ENCODE measurements at regions not wholly inside any gene's neighbourhood (a gene's known extent, or its start where the extent isn't known, plus 50 kb on each side); places are given as distances from the start of the nearest gene placed in this dataset.

DNA sequence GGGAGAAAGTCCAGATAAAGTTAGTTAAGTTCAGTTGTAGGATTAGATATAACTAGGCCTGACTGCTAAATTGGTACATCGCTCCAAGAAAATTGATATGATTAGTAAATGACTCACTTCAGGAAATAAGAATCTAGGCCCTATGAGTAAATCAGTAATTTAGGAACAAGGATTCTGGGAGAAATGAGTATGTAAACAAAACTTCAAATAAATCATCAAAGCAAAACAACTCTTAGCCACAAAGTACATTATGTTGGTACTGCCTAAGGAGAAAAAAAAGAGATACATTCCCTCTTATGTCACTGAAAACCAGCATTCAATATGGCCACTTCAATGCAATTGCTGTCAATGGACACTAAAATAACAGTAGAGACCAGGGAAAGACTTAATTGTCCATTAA lies 529.1 kb downstream of the ZNF804A start:
- DNase-seq (ENCODE audit: low read depth) = no peak
- in situ Hi-C loops (cut with HindIII; ENCODE audit: low sequenced_read_pairs) = no loop called here
- H3K4me3 ChIP-seq (ENCODE audit: low read depth, low read length) = no peak overlapping the region
- TF ChIP-seq, protein P1, sequence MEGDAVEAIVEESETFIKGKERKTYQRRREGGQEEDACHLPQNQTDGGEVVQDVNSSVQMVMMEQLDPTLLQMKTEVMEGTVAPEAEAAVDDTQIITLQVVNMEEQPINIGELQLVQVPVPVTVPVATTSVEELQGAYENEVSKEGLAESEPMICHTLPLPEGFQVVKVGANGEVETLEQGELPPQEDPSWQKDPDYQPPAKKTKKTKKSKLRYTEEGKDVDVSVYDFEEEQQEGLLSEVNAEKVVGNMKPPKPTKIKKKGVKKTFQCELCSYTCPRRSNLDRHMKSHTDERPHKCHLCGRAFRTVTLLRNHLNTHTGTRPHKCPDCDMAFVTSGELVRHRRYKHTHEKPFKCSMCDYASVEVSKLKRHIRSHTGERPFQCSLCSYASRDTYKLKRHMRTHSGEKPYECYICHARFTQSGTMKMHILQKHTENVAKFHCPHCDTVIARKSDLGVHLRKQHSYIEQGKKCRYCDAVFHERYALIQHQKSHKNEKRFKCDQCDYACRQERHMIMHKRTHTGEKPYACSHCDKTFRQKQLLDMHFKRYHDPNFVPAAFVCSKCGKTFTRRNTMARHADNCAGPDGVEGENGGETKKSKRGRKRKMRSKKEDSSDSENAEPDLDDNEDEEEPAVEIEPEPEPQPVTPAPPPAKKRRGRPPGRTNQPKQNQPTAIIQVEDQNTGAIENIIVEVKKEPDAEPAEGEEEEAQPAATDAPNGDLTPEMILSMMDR (IDR thresholded peaks at IDR 0.05; ENCODE audit: low read depth, low read length, missing control alignments) = no peak

- no peak for DNase-seq (ENCODE audit: low read depth)
- TF ChIP-seq, protein P1 (IDR thresholded peaks at IDR 0.05; ENCODE audit: low read depth, low read length, missing control alignments) = no peak
- no peak overlapping the region for H3K4me3 ChIP-seq (ENCODE audit: low read depth, low read length)
- in situ Hi-C loops (cut with HindIII; ENCODE audit: low sequenced_read_pairs) = no loop called here
Measured at GRCh38 chr2:185128346-185128745, 530.0 kb downstream of the ZNF804A start.

DNA sequence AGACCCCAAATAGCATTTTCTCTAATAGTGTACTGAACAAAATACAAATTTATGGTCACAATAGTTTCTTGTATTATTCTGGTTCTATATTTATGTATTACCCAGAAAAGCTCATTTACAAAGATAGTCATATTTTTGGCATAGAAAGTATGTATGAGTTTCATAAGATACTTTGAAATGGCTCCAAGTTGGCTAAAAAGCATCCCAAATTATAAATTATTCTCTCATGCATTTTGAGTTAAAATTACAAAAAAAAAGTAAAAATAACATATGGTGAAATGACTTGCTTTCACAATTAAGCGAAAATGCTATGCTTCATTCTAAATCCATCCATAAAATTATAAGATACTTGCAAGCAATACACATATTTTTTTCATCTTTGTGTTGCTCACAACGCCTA lies 530.7 kb downstream of the ZNF804A start:
- TF ChIP-seq, protein P1 (IDR thresholded peaks at IDR 0.05; ENCODE audit: low read depth, low read length, missing control alignments) = no peak
- H3K4me3 ChIP-seq (ENCODE audit: low read depth, low read length) = no peak overlapping the region
- no peak for DNase-seq (ENCODE audit: low read depth)
- in situ Hi-C loops (cut with HindIII; ENCODE audit: low sequenced_read_pairs) = no loop called here

DNA sequence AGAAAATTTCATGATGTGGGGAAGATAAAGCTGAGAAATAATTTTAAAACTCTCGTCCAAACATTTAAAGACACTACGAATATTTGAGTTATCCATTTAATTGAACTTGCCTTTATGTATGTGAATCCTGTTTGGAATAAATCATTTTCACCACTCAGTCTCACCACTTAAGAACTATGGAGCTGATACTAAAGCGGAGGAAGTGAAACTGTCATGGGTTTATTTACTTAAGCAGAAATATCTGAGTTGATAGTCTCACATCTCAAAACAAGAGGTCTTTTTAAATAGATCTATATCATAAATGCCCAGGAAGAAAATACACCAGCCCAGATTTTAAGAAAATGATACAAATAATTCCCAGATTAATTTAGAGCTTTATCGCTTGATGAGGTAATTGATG lies 532.4 kb downstream of the ZNF804A start:
- in situ Hi-C loops (cut with HindIII; ENCODE audit: low sequenced_read_pairs) = no loop called here
- DNase-seq (ENCODE audit: low read depth) = no peak
- TF ChIP-seq, protein P1 (IDR thresholded peaks at IDR 0.05; ENCODE audit: low read depth, low read length, missing control alignments) = no peak
- no peak overlapping the region for H3K4me3 ChIP-seq (ENCODE audit: low read depth, low read length)

- in situ Hi-C loops (cut with HindIII; ENCODE audit: low sequenced_read_pairs) = no loop called here
- TF ChIP-seq, protein P1 (IDR thresholded peaks at IDR 0.05; ENCODE audit: low read depth, low read length, missing control alignments) = no peak
- no peak for DNase-seq (ENCODE audit: low read depth)
- no peak overlapping the region for H3K4me3 ChIP-seq (ENCODE audit: low read depth, low read length)
Measured at GRCh38 chr2:185132501-185133041, 534.2 kb downstream of the ZNF804A start.

DNA sequence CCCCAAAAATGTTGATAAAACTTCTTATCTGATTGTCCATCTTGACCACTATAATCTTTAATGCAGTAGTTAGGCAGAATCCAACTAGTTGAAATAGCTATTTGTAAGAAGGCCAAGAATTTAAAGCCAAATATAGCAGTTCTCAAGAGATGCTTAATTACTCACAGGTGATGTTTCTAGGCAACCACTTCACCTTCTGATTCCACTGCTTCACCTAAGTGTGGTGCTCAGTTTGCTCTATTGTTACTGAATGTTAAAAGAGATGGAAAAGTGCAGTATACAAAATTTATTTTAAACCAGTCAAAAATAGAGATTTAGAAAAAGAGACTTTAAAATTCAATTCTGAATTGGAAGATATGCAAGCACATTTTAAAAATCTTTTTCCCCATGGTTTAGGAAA lies 539.4 kb downstream of the ZNF804A start:
- in situ Hi-C loops (cut with HindIII; ENCODE audit: low sequenced_read_pairs) = no loop called here
- H3K4me3 ChIP-seq (ENCODE audit: low read depth, low read length) = no peak overlapping the region
- DNase-seq (ENCODE audit: low read depth) = no peak
- TF ChIP-seq, protein P1 (IDR thresholded peaks at IDR 0.05; ENCODE audit: low read depth, low read length, missing control alignments) = no peak

GRCh38 chr2:185142677-185143076 lies 544.3 kb downstream of the ZNF804A start:
- H3K4me3 ChIP-seq (ENCODE audit: low read depth, low read length) = no peak overlapping the region
- no peak for DNase-seq (ENCODE audit: low read depth)

More at GRCh38 chr2:185142677-185143076, 544.3 kb downstream of the ZNF804A start:
- TF ChIP-seq, protein P1 (IDR thresholded peaks at IDR 0.05; ENCODE audit: low read depth, low read length, missing control alignments) = no peak
- in situ Hi-C loops (cut with HindIII; ENCODE audit: low sequenced_read_pairs) = no loop called here

Data from astrocyte of the cerebellum (primary cell).